H1 (cell line): ENCODE measurements at regions not wholly inside any gene's neighbourhood (a gene's known extent, or its start where the extent isn't known, plus 50 kb on each side); places are given as distances from the start of the nearest gene placed in this dataset.

ENCODE experiments used
- CTCF ChIA-PET: fragments of 300-600 bp; sonication (Branson Sonifier 250); formaldehyde crosslinking; loops from one replicate; lab custom pipeline; 2021; ENCODE audit not compliant: partially characterized antibody; lab: Charles Lee
- POLR2A ChIA-PET: fragments of 300-600 bp; sonication (Branson Sonifier 250); formaldehyde crosslinking; loops from one replicate; lab custom pipeline; 2021; ENCODE audit warnings: inconsistent platforms; ENCODE audit not compliant: partially characterized antibody; lab: Charles Lee
- DNase-seq, 2 experiments: peaks; one replicate each; pipeline versions ENCODE4 v3.0.0 to v3.0.0-alpha.2; 2010 to 2022; ENCODE audit warnings: low spot score in 2 of 2, low read depth in 1 of 2, mixed read lengths in 1 of 2
- FAIRE-seq: peaks from 2 replicates; lab custom pipeline; 2011; peaks lifted over from hg19 to GRCh38; lab: Jason Lieb, UNC
- H2AFZ ChIP-seq: 2 replicates; pipeline ENCODE4 v1.8.1; 2012; ENCODE audit warnings: low read length, inconsistent platforms
- H2AK5ac ChIP-seq: 2 replicates; pipeline ENCODE4 v1.6.1; 2013; ENCODE audit warnings: low read depth, low read length
- H2BK120ac ChIP-seq: replicated peaks from 2 replicates; pipeline ENCODE3; 2013; ENCODE audit warnings: low read depth, low read length, inconsistent platforms
- H2BK12ac ChIP-seq: 2 replicates; pipeline ENCODE4 v1.6.1; 2013; ENCODE audit warnings: low read depth, low read length
- H2BK15ac ChIP-seq: 2 replicates; pipeline ENCODE4 v1.6.1; 2013; ENCODE audit warnings: low read length
- H2BK20ac ChIP-seq: 2 replicates; pipeline ENCODE4 v1.6.1; 2013; ENCODE audit warnings: low read length
- H2BK5ac ChIP-seq: 2 replicates; pipeline ENCODE4 v1.6.1; 2013; ENCODE audit warnings: low read depth, low read length
- H3K14ac ChIP-seq: 2 replicates; pipeline ENCODE4 v1.6.1; 2013; ENCODE audit warnings: inconsistent platforms; ENCODE audit not compliant: insufficient read length
- H3K18ac ChIP-seq: 2 replicates; pipeline ENCODE4 v1.6.1; 2013; ENCODE audit warnings: low read length; ENCODE audit errors: extremely low read depth
- H3K23ac ChIP-seq: 2 replicates; pipeline ENCODE4 v1.6.1; 2013; ENCODE audit warnings: inconsistent platforms; ENCODE audit not compliant: insufficient read length
- H3K23me2 ChIP-seq: 2 replicates; pipeline ENCODE4 v1.6.1; 2013; ENCODE audit warnings: low read depth, low read length
- H3K27ac ChIP-seq: 2 replicates; pipeline ENCODE4 v1.6.1; 2011; ENCODE audit warnings: low read depth, low read length, inconsistent platforms
- H3K27me3 ChIP-seq, 4 experiments: replicated peaks in 1 of 4; 1 replicate in 1 of 4; 2 replicates in 3 of 4; pipeline versions ENCODE4 v1.6.1 to v1.8.1; 2011 to 2013; ENCODE audit warnings: low read length in 3 of 4, mild to moderate bottlenecking in 3 of 4, inconsistent platforms in 2 of 4, mixed read lengths in 2 of 4, moderate library complexity in 1 of 4; ENCODE audit not compliant: control insufficient read depth in 3 of 4, insufficient read depth in 3 of 4; ENCODE audit errors: extremely low read depth in 1 of 4
- H3K36me3 ChIP-seq, 4 experiments: 2 replicates each; pipeline versions ENCODE4 v1.6.1 to v1.8.1; 2011 to 2013; ENCODE audit warnings: mild to moderate bottlenecking in 4 of 4, low read length in 3 of 4, moderate library complexity in 2 of 4, control low read depth in 1 of 4, inconsistent platforms in 1 of 4; ENCODE audit not compliant: insufficient read depth in 4 of 4, control insufficient read depth in 2 of 4
- H3K4ac ChIP-seq: replicated peaks from 2 replicates; pipeline ENCODE3; 2013; ENCODE audit warnings: low read length, low read depth, mixed read lengths, inconsistent platforms; ENCODE audit not compliant: insufficient read length
- H3K4me1 ChIP-seq, 4 experiments: replicated peaks in 1 of 4; 1 replicate in 1 of 4; 2 replicates in 3 of 4; pipeline versions ENCODE4 v1.6.1 to v1.8.1; 2011 to 2013; ENCODE audit warnings: low read length in 3 of 4, inconsistent platforms in 2 of 4, mixed read lengths in 1 of 4; ENCODE audit not compliant: insufficient read depth in 4 of 4, control insufficient read depth in 3 of 4
- H3K4me2 ChIP-seq, 2 experiments: 2 replicates each; pipeline versions ENCODE4 v1.6.1 to v1.8.1; 2011 to 2013; ENCODE audit warnings: low read depth in 2 of 2, low read length in 2 of 2, control low read depth in 1 of 2, inconsistent platforms in 1 of 2, mild to moderate bottlenecking in 1 of 2; ENCODE audit not compliant: insufficient read depth in 1 of 2
- H3K4me3 ChIP-seq, 4 experiments: fragments of 200-600, 300-600 bp in 1 of 4; sonication (generic), shearing (Covaris generic), sonication (Bioruptor Twin) in 1 of 4; 2 replicates each; pipeline versions ENCODE4 v1.5.1 to v1.8.1; 2011 to 2016; ENCODE audit warnings: low read length in 4 of 4, low read depth in 3 of 4, control low read depth in 2 of 4, inconsistent platforms in 2 of 4, mild to moderate bottlenecking in 2 of 4, mixed read lengths in 1 of 4, moderate library complexity in 1 of 4; ENCODE audit not compliant: insufficient read depth in 2 of 4; ENCODE audit errors: extremely low read depth in 1 of 4
- H3K56ac ChIP-seq: replicated peaks from 2 replicates; pipeline ENCODE3; 2013; ENCODE audit warnings: low read depth, mild to moderate bottlenecking, mixed read lengths, low read length, inconsistent platforms; ENCODE audit not compliant: insufficient read length
- H3K79me1 ChIP-seq: 2 replicates; pipeline ENCODE4 v1.6.1; 2013; ENCODE audit warnings: low read depth, low read length, control low read depth
- H3K79me2 ChIP-seq, 2 experiments: 2 replicates each; pipeline versions ENCODE4 v1.6.1 to v1.8.1; 2012 to 2013; ENCODE audit warnings: low read length in 2 of 2, mild to moderate bottlenecking in 2 of 2, inconsistent platforms in 1 of 2; ENCODE audit not compliant: insufficient read depth in 2 of 2, control insufficient read depth in 1 of 2
- H3K9ac ChIP-seq, 4 experiments: replicated peaks in 1 of 4; 1 replicate in 1 of 4; 2 replicates in 3 of 4; pipeline versions ENCODE4 v1.6.1 to v1.8.1; 2011 to 2013; ENCODE audit warnings: low read depth in 3 of 4, low read length in 3 of 4, control low read depth in 2 of 4, mild to moderate bottlenecking in 2 of 4, moderate library complexity in 2 of 4, inconsistent platforms in 1 of 4; ENCODE audit errors: extremely low read depth in 1 of 4
- H3K9me3 ChIP-seq, 2 experiments: 2 replicates each; pipeline versions ENCODE4 v1.6.1 to v1.8.1; 2012 to 2013; ENCODE audit warnings: mild to moderate bottlenecking in 2 of 2, moderate library complexity in 2 of 2, control low read depth in 1 of 2, inconsistent platforms in 1 of 2, low read depth in 1 of 2, low read length in 1 of 2, mixed read lengths in 1 of 2; ENCODE audit not compliant: insufficient read depth in 2 of 2
- H4K20me1 ChIP-seq, 2 experiments: replicated peaks in 1 of 2; 2 replicates each; pipeline versions ENCODE3 to v1.8.1; 2011 to 2013; ENCODE audit warnings: inconsistent platforms in 2 of 2, low read length in 2 of 2, mild to moderate bottlenecking in 1 of 2; ENCODE audit not compliant: insufficient read depth in 2 of 2, control insufficient read depth in 1 of 2
- H4K5ac ChIP-seq: 2 replicates; pipeline ENCODE4 v1.6.1; 2013; ENCODE audit warnings: low read length, low read depth, mixed read lengths, inconsistent platforms; ENCODE audit not compliant: insufficient read length
- H4K8ac ChIP-seq: 2 replicates; pipeline ENCODE4 v1.8.0; 2013; ENCODE audit warnings: mild to moderate bottlenecking, moderate library complexity, low read length, inconsistent platforms; ENCODE audit not compliant: insufficient read depth; ENCODE audit errors: extremely low read depth
- H4K91ac ChIP-seq: replicated peaks from 2 replicates; pipeline ENCODE3; 2013; ENCODE audit warnings: low read length, mixed read lengths, inconsistent platforms; ENCODE audit not compliant: insufficient read length
- ATF3 ChIP-seq: IDR thresholded peaks from 2 replicates; pipeline ENCODE4 v1.6.1; 2011; ENCODE audit warnings: low read depth, mild to moderate bottlenecking, low read length; ENCODE audit not compliant: insufficient read depth
- BACH1 ChIP-seq: IDR thresholded peaks from 2 replicates; pipeline ENCODE4 v1.6.1; 2012; ENCODE audit warnings: low read length, improper control_type of control experiment
- BRCA1 ChIP-seq: IDR thresholded peaks from 2 replicates; pipeline ENCODE4 v1.6.1; 2012; ENCODE audit warnings: low read depth, low read length, improper control_type of control experiment
- CHD1 ChIP-seq: IDR thresholded peaks from 2 replicates; pipeline ENCODE4 v1.6.1; 2012; ENCODE audit warnings: low read depth, low read length, improper control_type of control experiment
- NANOG ChIP-seq: IDR thresholded peaks from 2 replicates; pipeline ENCODE4 v1.6.1; 2011; ENCODE audit warnings: low read length, low read depth, mild to moderate bottlenecking, inconsistent platforms; ENCODE audit not compliant: insufficient read depth, poor library complexity, severe bottlenecking
- POLR2A ChIP-seq, 2 experiments: IDR thresholded peaks; 1 replicate in 1 of 2; 2 replicates in 1 of 2; pipeline ENCODE4 v1.6.1; 2011; ENCODE audit warnings: low read depth in 2 of 2, low read length in 2 of 2, mild to moderate bottlenecking in 2 of 2; ENCODE audit errors: control extremely low read depth in 1 of 2
- POLR2AphosphoS5 ChIP-seq: IDR thresholded peaks from 2 replicates; pipeline ENCODE4 v1.6.1; 2011; ENCODE audit warnings: low read depth, low read length
- RXRA ChIP-seq: IDR thresholded peaks from 2 replicates; pipeline ENCODE4 v1.6.1; 2011; ENCODE audit warnings: low read depth, mild to moderate bottlenecking, low read length, moderate library complexity; ENCODE audit not compliant: insufficient read depth
- SP4 ChIP-seq: IDR thresholded peaks from 2 replicates; pipeline ENCODE4 v1.6.1; 2012; ENCODE audit warnings: low read length, inconsistent platforms
- SRF ChIP-seq: IDR thresholded peaks from 2 replicates; pipeline ENCODE4 v1.6.1; 2011; ENCODE audit warnings: mild to moderate bottlenecking, low read depth, low read length, moderate library complexity
- TF ChIP-seq, protein P1 (sequence below): IDR thresholded peaks from 2 replicates; pipeline ENCODE4 v1.6.1; 2012; ENCODE audit warnings: inconsistent platforms

DNA sequence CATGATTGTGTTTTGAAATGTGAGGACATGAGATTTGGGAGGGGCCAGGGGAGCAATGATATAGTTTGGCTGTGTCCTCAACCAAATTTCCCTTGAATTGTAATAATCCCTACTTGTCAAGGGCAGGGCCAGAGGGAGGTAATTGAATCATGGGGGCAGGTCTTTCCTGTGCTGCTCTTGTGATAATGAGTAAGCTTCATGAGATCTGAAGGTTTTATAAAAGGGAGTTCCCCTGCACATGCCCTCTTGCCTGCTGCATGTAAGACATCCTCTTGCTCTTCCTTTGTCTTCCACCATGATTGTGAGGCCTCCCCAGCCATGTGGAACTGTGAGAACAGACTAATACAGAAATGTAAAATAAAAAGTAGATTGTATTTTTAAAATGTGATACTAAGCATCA, 1294.9 kb downstream of the ADGRL3 start:
- TF ChIP-seq, protein P1, sequence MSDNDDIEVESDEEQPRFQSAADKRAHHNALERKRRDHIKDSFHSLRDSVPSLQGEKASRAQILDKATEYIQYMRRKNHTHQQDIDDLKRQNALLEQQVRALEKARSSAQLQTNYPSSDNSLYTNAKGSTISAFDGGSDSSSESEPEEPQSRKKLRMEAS, result no peak
- no peak for TF ChIP-seq ATF3
- no peak for TF ChIP-seq BACH1
- TF ChIP-seq SRF, result no peak
- no peak for TF ChIP-seq POLR2AphosphoS5
- no peak for TF ChIP-seq NANOG
- no peak for TF ChIP-seq POLR2A (IDR thresholded peaks at IDR 0.05; ENCODE audit: control extremely low read depth in 1 of 2, low read depth in 2 of 2, low read length in 2 of 2)
- TF ChIP-seq BRCA1, result no peak
- TF ChIP-seq SP4, result no peak
- TF ChIP-seq CHD1, result no peak
- TF ChIP-seq RXRA, result no peak
- H3K4me3 ChIP-seq, result no peak overlapping the region
- no peaks in the 10 kb centered on the region; a peak in 1 of 7 replicates for H3K4me1 ChIP-seq
- no peak overlapping the region for H2BK15ac ChIP-seq
- H2BK5ac ChIP-seq, result no peak overlapping the region
- no peaks in the 10 kb centered on the region for H3K79me2 ChIP-seq
- no peaks in the 10 kb centered on the region for H3K23me2 ChIP-seq
- no peak overlapping the region for H3K27ac ChIP-seq
- H2BK12ac ChIP-seq, result no peak overlapping the region
- H4K20me1 ChIP-seq, result no peaks in the 10 kb centered on the region
- H4K5ac ChIP-seq, result no peak overlapping the region
- no peak overlapping the region for H3K4me2 ChIP-seq
- no peak overlapping the region for H3K4ac ChIP-seq
- H3K23ac ChIP-seq, result no peak overlapping the region
- no peak for DNase-seq
- H2AFZ ChIP-seq, result no peak overlapping the region
- CTCF ChIA-PET, result interaction anchor here (0.6 kb wide), 1 partner anchor 624 kb away, joined by 4 read pairs; no protein-coding TSS in a partner anchor
- H2BK120ac ChIP-seq, result no peak overlapping the region
- H3K27me3 ChIP-seq, result no peaks in the 10 kb centered on the region
- H4K8ac ChIP-seq, result no peak overlapping the region
- no peak overlapping the region for H3K56ac ChIP-seq
- H3K79me1 ChIP-seq, result no peaks in the 10 kb centered on the region
- H2AK5ac ChIP-seq, result no peak overlapping the region
- peaks cover 4% of the 10 kb centered on the region in 2 experiments; a peak in 1 of 4 replicates for H3K9me3 ChIP-seq
- no peaks in the 10 kb centered on the region for H3K36me3 ChIP-seq
- no peak overlapping the region for H3K18ac ChIP-seq
- no peak overlapping the region for H3K14ac ChIP-seq
- no peak overlapping the region for H2BK20ac ChIP-seq
- no peak overlapping the region for H3K9ac ChIP-seq
- POLR2A ChIA-PET, result no interaction called here
- FAIRE-seq, result no peak
- H4K91ac ChIP-seq, result no peak overlapping the region
